ENCODE measurements at regions not wholly inside any gene's neighbourhood (a gene's known extent, or its start where the extent isn't known, plus 50 kb on each side); places are given as distances from the start of the nearest gene placed in this dataset.
A peak's percentile ranks its signal among the peaks of the same experiment; 100 is the strongest.

GRCh38 chr9:129250786-129251185 lies 72.7 kb upstream of the IER5L start:
- no peak for DNase-seq (ENCODE audit: low read depth in 2 of 2, low spot score in 1 of 2)

DNA sequence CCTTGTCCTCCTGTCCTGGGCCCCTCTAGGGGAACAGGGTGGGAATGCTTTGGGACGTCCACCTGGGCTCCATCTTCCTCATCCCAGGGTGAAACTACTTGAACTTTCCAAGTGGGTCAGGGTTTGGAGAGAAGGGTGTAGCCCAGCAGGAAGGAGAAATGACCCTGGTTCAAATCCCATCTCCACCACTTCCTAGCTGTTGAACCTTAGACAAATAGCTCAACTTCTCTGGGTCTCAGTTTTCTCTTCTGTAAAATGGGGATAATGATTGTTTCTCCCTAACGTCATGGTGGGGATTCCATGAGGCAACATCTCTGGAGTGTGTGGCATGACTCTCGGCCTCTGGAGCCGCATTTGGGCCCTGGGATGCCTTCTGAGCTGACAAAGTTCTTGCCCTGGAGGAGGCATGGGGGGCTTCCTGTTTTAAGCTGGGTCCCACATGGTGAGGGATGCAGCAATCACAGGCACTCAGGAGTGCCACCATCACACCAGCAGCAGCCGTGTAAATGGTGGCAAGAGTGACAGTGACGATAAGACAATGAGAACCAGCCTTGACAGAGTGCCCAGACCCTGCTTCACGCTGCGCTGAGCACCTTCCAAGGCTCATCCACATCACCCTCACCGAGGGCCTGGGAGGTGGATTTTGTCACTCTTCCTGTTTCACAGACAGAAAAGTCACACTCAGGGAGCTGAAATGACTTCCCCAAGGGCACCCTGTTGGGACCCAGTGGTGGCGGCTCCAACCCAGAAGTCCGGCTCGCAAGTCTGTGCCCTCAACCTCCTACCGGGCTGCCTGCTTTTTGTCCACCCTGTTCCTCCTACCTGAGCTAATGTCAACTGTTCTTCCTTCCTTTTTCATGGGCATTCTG lies 69.5 kb upstream of the IER5L start:
- DNase-seq (ENCODE audit: low read depth in 2 of 2, low spot score in 1 of 2): no peak

DNA sequence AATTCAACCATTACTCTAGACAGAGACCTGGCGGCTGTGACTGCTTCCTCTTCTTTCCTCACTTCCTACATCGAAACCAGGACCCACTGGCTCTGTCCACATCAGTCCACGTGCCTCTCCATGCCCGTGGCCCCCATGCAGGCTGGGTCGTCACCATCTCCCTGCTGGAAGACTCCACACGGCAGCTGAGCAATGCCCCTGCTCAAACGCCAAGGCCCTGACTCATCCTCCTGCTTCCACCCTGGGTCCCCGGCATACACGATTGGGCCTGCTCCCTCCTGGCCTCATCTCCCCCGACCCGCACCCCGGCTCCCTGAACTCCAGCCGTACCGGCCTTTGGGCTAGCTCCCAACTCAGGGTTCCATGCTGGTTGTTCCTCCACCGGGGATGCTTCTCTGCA lies 67.2 kb upstream of the IER5L start:
- DNase-seq (ENCODE audit: low read depth in 2 of 2, low spot score in 1 of 2): no peak

GRCh38 chr9:129242971-129243561 lies 65.0 kb upstream of the IER5L start:
- no peak for DNase-seq (ENCODE audit: low read depth in 2 of 2, low spot score in 1 of 2)

DNA sequence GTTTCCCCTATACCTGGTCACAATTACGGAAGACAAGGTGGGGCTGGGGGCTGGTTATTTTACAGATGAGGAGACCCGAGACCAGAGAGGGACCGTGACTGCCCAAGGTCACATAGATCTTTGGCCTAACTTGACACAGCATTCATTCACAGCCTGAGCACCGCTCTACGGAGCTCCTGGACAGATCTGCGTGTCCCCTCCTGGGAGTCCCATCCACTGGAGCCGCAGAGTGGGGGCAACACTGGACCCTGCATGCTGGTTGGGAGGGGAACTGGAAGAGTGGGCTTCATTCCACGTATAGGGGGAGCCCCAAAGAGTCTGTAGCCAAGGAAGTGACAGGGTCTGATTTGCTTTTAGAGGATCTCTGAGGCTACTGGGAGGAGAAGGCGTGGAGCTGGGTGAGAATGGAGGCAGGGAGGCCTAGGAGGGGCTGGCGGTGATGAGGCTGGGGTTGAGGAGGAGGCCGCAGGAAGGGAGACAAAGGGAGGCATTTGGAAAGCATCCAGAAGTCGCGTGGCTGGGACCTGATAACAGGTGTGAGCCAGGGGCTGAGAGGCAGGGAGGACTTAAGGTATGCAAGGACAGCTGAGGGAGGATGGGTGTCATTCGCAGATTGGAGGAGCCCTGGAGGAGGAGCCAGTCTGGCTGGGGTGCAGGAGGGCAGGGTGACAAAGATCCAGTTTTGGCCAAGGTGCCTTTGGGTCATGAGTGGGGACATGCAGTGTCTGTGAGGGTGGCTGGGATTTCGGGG lies 64.3 kb upstream of the IER5L start:
- no peak for DNase-seq (ENCODE audit: low read depth in 2 of 2, low spot score in 1 of 2)

DNA sequence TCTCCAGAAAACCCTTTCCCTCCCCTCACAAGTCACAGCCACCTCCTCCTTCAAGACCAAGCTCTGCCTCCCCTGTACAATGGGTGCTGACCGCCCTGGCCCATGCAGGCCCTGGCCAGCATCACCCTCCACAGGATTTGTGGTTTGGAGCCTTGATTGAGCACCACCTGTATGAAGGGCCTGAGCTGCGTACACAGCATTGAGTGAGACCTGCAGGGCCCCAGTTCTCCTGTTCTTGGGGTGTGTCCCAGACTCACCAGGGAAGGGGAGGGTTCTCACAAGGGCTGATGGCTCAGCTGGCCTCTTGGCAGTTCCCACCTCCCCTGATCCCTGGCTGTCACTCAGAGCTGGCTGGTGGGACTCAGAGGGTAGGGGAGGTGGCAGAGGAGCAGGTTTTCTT lies 63.7 kb upstream of the IER5L start:
- DNase-seq (ENCODE audit: low read depth in 2 of 2, low spot score in 1 of 2): no peak

DNA sequence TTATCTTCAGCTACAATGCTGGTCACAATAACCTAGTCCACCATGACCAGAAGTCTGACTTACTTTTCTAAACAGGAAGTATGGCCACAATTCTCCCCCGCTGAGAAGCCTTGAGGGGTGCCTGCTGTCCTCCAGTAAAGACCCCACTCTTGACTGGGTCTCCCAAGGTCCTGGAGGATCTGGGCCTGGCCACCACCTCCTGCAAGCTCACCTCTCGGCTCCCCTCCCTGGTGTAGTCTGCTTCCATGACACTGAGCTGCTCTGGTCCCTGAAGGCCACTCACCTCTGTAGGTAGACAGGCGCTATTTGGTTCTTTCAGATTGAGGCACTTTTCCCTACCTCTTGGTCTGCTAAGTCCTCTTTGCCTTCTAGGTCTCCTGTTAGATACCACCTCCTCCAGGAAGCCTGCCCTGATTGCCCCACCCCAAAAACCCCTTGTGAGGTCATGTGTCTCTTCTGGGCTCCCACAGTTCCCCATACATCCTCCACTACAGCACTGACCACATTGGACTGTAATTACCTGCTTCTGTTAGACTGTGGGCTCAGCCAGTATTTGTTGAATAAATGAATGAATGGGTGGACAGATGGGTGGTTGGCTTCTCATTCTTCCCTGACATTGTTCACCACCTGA lies 62.6 kb upstream of the IER5L start:
- no peak for DNase-seq (ENCODE audit: low read depth in 2 of 2, low spot score in 1 of 2)

- DNase-seq (ENCODE audit: low read depth in 2 of 2, low spot score in 1 of 2): no peak
Measured at GRCh38 chr9:129239946-129240490, 62.0 kb upstream of the IER5L start.

GRCh38 chr9:129237803-129238202 lies 59.7 kb upstream of the IER5L start:
- no peak for DNase-seq (ENCODE audit: low read depth in 2 of 2, low spot score in 1 of 2)

DNA sequence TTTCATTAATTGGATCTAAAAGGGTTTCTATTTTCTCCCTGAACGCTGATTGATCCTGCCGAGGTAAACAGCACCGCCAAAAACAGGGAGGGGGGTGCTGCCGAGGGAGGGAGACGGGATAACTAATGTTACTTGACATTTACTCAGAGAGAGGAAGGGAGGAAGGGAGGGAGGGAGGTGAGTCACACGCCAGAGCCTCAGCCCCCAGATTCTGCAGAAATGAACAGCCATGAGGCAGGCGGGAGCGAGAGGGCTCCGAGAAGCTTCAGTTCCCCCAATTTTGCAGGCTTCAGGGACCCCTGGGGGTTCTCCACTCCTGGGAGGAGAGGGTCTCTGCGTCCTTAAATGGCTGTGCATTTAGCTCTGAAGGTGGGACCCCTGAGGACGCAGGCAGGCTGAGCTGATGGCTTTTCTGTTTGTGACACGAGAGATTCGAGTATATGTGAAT lies 59.1 kb upstream of the IER5L start:
- DNase-seq (ENCODE audit: low read depth in 2 of 2, low spot score in 1 of 2): peak; percentile 39 to 57

GRCh38 chr9:129236441-129237145 lies 58.5 kb upstream of the IER5L start:
- DNase-seq (ENCODE audit: low read depth in 2 of 2, low spot score in 1 of 2): no peak

GRCh38 chr9:129235931-129236331 lies 57.9 kb upstream of the IER5L start:
- DNase-seq (ENCODE audit: low read depth in 2 of 2, low spot score in 1 of 2): peak in 1 of 2 donors; percentile 16

DNA sequence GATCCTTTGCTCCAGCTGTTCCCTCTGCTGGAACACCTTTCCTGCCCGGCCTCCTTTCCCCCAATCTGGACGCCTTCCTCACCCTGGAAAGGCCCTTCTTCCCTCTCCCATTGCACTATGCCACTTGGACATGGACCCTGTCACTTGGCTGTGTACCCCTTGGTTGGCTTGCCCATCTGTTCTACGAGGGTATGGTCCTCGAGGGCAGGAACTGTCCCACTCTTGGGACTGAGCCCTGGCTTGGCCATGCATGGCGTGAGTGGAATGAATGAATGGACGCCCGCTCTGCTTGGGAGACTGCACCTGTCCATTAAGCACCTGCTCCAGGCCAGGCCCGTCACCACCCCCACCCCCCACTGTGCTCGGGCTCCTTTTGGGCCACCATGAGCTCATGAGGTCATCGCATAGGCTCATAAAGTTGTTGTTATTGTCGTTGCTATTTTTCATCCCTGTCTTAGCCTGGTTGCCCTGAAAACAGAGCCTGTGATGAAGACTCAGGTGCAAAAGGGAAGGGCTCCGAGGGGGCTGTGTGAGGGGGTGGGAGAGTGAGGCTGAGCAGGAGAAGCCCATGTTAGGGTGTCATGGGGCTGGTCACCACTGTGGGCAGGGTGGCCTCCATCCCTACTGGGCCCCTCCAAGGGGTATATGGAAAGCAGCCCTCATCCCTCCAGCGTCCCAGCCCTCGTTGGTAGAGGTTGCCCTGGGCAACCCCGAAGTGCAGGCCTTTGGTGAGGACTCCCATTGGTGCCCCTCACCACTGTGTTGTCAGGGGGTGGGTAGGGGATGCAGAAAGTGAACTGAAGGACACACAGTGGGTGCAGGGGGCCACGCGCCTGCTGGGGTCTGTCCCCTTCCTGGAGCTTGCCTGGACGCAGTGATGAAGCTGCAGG lies 57.2 kb upstream of the IER5L start:
- DNase-seq (ENCODE audit: low read depth in 2 of 2, low spot score in 1 of 2): no peak

DNA sequence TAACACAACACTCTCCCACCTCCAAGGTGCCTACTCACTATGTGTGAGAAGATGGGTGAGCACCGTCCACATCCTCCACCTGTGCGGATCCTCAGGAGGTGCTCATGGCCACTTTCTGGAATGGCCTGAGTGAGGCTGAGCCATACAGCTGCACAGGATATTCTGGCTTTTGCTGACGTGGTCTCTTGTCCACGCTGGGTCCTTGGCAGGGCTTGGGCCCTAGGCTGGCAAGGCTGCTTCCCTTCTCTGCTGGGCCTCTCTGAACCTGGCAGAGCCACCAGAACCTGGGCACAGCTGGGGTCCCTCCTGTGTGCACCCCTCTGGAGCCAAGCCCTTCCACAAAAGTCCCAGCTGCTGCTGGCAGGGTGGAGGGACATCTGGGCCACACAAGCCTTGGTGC lies 56.4 kb upstream of the IER5L start:
- no peak for DNase-seq (ENCODE audit: low read depth in 2 of 2, low spot score in 1 of 2)

- DNase-seq (ENCODE audit: low read depth in 2 of 2, low spot score in 1 of 2): no peak
Measured at GRCh38 chr9:129232839-129233591, 55.0 kb upstream of the IER5L start.

DNA sequence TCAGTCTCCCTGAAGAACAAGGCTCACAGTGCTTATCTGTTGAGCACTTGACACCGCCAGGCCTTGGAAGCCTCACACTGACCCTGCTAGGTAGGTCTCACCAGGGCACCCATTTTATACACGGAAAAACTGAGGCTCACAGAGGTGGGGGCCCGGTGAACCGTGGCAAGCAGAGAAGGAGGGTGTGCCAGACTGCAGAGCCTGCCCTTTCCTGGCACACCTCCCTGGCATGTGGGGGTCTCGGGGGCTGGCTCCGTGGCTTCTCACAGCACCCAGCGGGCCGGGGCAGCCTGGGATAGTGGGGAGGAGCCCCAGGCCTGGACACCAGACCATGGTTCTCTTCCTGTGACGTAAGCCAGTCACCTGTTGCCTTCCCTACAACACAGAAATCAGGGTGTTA lies 53.7 kb upstream of the IER5L start:
- no peak for DNase-seq (ENCODE audit: low read depth in 2 of 2, low spot score in 1 of 2)

DNA sequence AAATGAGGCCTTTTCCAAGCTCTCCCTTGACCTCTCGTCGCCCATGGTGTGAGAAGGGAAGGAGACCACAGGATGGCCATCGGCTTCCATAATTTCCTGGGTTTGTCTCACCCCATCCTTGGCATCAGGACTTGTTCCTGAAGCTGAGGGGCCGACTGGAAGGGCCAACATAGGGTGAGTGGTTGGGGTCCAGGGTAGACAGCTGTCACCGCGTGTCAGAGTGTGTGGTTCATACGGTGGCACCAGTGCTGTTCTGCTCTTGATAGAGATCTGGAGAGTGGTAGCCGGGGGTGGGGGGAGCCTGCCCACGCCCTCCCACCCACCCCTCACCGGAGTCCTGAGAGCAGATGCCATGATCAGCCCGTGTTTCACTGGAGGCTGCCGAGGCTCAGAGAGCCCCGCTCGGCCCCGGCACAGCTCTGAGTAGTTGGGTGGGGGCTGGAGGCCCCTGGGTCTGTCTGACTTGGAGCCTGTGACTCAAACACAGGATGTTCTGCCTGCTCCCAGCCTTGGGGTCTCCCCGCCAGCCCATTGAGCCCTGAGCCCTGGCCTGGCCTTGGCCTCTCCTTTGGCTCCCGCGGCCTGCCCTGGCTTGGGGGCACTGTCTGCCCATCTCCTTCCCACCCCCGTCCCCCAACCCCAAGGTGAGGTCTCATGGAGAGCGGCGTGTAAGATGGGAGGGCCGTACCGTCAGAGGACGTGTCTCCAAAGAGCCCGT lies 53.1 kb upstream of the IER5L start:
- DNase-seq (ENCODE audit: low read depth in 2 of 2, low spot score in 1 of 2): no peak

DNA sequence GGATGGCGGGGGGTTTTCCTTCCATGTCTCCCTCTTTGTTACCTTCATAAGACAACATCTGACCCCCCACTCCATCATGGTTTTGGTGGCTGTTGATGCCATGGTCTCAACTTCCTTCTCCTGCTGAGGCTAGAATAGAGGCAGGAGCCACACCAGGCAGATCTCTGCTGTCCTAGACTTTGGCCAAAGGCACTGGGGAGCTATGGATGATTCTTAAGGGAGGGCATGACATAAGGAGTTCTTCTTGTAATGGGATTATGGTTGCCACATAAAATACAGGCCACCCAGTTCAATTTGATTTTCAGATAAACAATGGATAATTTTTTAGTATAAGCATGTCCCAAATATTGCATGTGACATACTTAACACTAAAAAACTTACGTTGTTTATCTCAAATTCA lies 52.2 kb upstream of the IER5L start:
- no peak for DNase-seq (ENCODE audit: low read depth in 2 of 2, low spot score in 1 of 2)
